GM23338 (cell line): ENCODE measurements at regions not wholly inside any gene's neighbourhood (a gene's known extent, or its start where the extent isn't known, plus 50 kb on each side); places are given as distances from the start of the nearest gene placed in this dataset.

Source experiments
- ATAC-seq: fragments of 200-7000 bp; cut with Tn5 transposase; 3 replicates; pipeline ENCODE4 v1.9.1; 2020
- DNase-seq: peaks from one replicate; pipeline ENCODE4 v3.0.0-alpha.2; 2015; ENCODE audit warnings: low spot score
- H2AFZ ChIP-seq: fragments of 200-600 bp; sonication (generic); 2 replicates; pipeline ENCODE4 v1.8.0; 2016; ENCODE audit warnings: antibody characterized with exemption, mild to moderate bottlenecking, moderate library complexity
- H3F3A ChIP-seq: fragments of 200-600 bp; sonication (generic); replicated peaks from 2 replicates; pipeline ENCODE4 v1.8.0; 2017; ENCODE audit warnings: antibody characterized with exemption, mixed run types, low read depth
- H3K27ac ChIP-seq: fragments of 200-600 bp; sonication (generic); 2 replicates; pipeline ENCODE4 v1.6.1; 2016; ENCODE audit warnings: low read depth
- H3K27me3 ChIP-seq: fragments of 200-600 bp; sonication (generic); 2 replicates; pipeline ENCODE4 v1.8.0; 2016; ENCODE audit warnings: mild to moderate bottlenecking, mixed run types, moderate library complexity; ENCODE audit not compliant: insufficient read depth
- H3K36me3 ChIP-seq: fragments of 200-600 bp; sonication (generic); 2 replicates; pipeline ENCODE4 v1.8.0; 2016; ENCODE audit warnings: mild to moderate bottlenecking; ENCODE audit not compliant: insufficient read depth
- H3K4me1 ChIP-seq: fragments of 200-600 bp; sonication (generic); 2 replicates; pipeline ENCODE4 v1.8.0; 2016; ENCODE audit warnings: mild to moderate bottlenecking, moderate library complexity; ENCODE audit not compliant: insufficient read depth
- H3K4me2 ChIP-seq: fragments of 200-600 bp; sonication (generic); 2 replicates; pipeline ENCODE4 v1.7.1; 2017; ENCODE audit warnings: mixed run types
- H3K4me3 ChIP-seq: fragments of 200-600 bp; sonication (generic); 2 replicates; pipeline ENCODE4 v1.6.1; 2016; ENCODE audit warnings: mixed run types
- H3K79me2 ChIP-seq: fragments of 200-600 bp; sonication (generic); replicated peaks from 2 replicates; pipeline ENCODE4 v1.8.0; 2017; ENCODE audit warnings: mild to moderate bottlenecking; ENCODE audit not compliant: insufficient read depth
- H3K9me2 ChIP-seq: fragments of 200-600 bp; sonication (generic); 2 replicates; pipeline ENCODE4 v1.8.0; 2017; ENCODE audit not compliant: insufficient read depth
- H4K20me1 ChIP-seq: fragments of 200-600 bp; sonication (generic); replicated peaks from 2 replicates; pipeline ENCODE4 v1.8.0; 2017; ENCODE audit warnings: mild to moderate bottlenecking; ENCODE audit not compliant: insufficient read depth
- H3K27ac Mint-ChIP-seq: 2 replicates; pipeline ENCODE4 v1.8.0; 2020; ENCODE audit warnings: inconsistent platforms, mild to moderate bottlenecking, moderate library complexity, mixed read lengths
- H3K27me3 Mint-ChIP-seq: 3 replicates; pipeline ENCODE4 v1.8.0; 2022; ENCODE audit warnings: low read depth, mild to moderate bottlenecking, moderate library complexity, mixed read lengths, inconsistent platforms; ENCODE audit not compliant: insufficient read depth, poor library complexity
- H3K36me3 Mint-ChIP-seq: 3 replicates; pipeline ENCODE4 v1.8.0; 2021; ENCODE audit warnings: low read depth, mild to moderate bottlenecking, inconsistent platforms, moderate library complexity, mixed read lengths
- H3K4me1 Mint-ChIP-seq: 3 replicates; pipeline ENCODE4 v1.8.0; 2020; ENCODE audit warnings: mild to moderate bottlenecking, inconsistent platforms, mixed read lengths
- H3K4me3 Mint-ChIP-seq: 3 replicates; pipeline ENCODE4 v1.8.0; 2021; ENCODE audit warnings: moderate library complexity, mild to moderate bottlenecking, inconsistent platforms, mixed read lengths
- H3K9me3 Mint-ChIP-seq: 3 replicates; pipeline ENCODE4 v1.8.0; 2020; ENCODE audit warnings: moderate library complexity, mild to moderate bottlenecking, inconsistent platforms, mixed read lengths
- CREB1 ChIP-seq: fragments of 250-450 bp; sonication (Bioruptor Pico); IDR thresholded peaks from 2 replicates; pipeline ENCODE4 v1.5.0; 2020; ENCODE audit warnings: low read depth, mild to moderate bottlenecking, moderate library complexity
- CTCF ChIP-seq, 2 experiments: fragments of 200-600 bp in 1 of 2; sonication (generic) in 1 of 2; conservative IDR thresholded peaks; 2 replicates each; pipeline versions ENCODE4 v1.5.1 to v1.6.1; 2016 to 2017; ENCODE audit warnings: antibody characterized with exemption in 2 of 2, low read depth in 2 of 2, mild to moderate bottlenecking in 2 of 2, moderate library complexity in 1 of 2
- ETS1 ChIP-seq: IDR thresholded peaks from 2 replicates; pipeline ENCODE4 v1.6.1; 2016; ENCODE audit warnings: antibody characterized with exemption
- EZH2 ChIP-seq: fragments of 200-600 bp; sonication (generic); IDR thresholded peaks from one replicate; pipeline ENCODE4 v1.8.0; 2017; ENCODE audit warnings: antibody characterized with exemption, mild to moderate bottlenecking, low read depth; ENCODE audit not compliant: unreplicated experiment
- EZH2phosphoT487 ChIP-seq: fragments of 200-600 bp; sonication (generic); IDR thresholded peaks from one replicate; pipeline ENCODE4 v1.8.1; 2018; ENCODE audit warnings: antibody characterized with exemption; ENCODE audit not compliant: unreplicated experiment
- JUNB ChIP-seq: IDR thresholded peaks from one replicate; pipeline ENCODE4 v1.6.1; 2016; ENCODE audit warnings: antibody characterized with exemption; ENCODE audit not compliant: unreplicated experiment
- NANOG ChIP-seq: IDR thresholded peaks from 2 replicates; pipeline ENCODE4 v1.6.1; 2016; ENCODE audit warnings: antibody characterized with exemption, borderline replicate concordance
- POLR2AphosphoS5 ChIP-seq: IDR thresholded peaks from 2 replicates; pipeline ENCODE4 v1.6.1; 2016; ENCODE audit warnings: antibody characterized with exemption, low read depth
- STAT1 ChIP-seq: IDR thresholded peaks from one replicate; pipeline ENCODE4 v1.6.1; 2016; ENCODE audit warnings: antibody characterized with exemption; ENCODE audit not compliant: unreplicated experiment
- ZNF114 ChIP-seq: fragments of 250-450 bp; sonication (Bioruptor Pico); IDR thresholded peaks from 2 replicates; pipeline ENCODE4 v1.5.0; 2020; ENCODE audit warnings: mild to moderate bottlenecking, moderate library complexity
- ZNF331 ChIP-seq: fragments of 250-450 bp; sonication (Bioruptor Pico); IDR thresholded peaks from 2 replicates; pipeline ENCODE4 v1.5.0; 2020; ENCODE audit warnings: low read depth, mild to moderate bottlenecking, moderate library complexity
- ZNF462 ChIP-seq: fragments of 250-450 bp; sonication (Bioruptor Pico); IDR thresholded peaks from 2 replicates; pipeline ENCODE4 v1.5.0; 2020; ENCODE audit warnings: mild to moderate bottlenecking, moderate library complexity
- TF ChIP-seq, protein P1 (sequence below): IDR thresholded peaks from one replicate; pipeline ENCODE4 v1.6.1; 2018; ENCODE audit warnings: antibody characterized with exemption; ENCODE audit not compliant: unreplicated experiment

GRCh38 chr9:79329861-79330260 lies 241.9 kb upstream of the TLE4 start:
- H3K27me3 Mint-ChIP-seq = no peaks in the 10 kb centered on the region
- H2AFZ ChIP-seq = no peak overlapping the region
- no peaks in the 10 kb centered on the region for H3F3A ChIP-seq
- no peaks in the 10 kb centered on the region for H3K9me2 ChIP-seq
- ATAC-seq (no peak), DNase-seq (no peak)
- no peak overlapping the region for H3K4me2 ChIP-seq
- no peaks in the 10 kb centered on the region for H3K79me2 ChIP-seq
- H3K36me3 ChIP-seq = no peaks in the 10 kb centered on the region
- H3K4me3 Mint-ChIP-seq = no peak overlapping the region
- TF ChIP-seq ETS1 = no peak
- TF ChIP-seq CTCF (conservative IDR thresholded peaks at IDR 0.05; ENCODE audit: low read depth in 2 of 2) = no peak
- no peak for TF ChIP-seq EZH2
- no peak for TF ChIP-seq JUNB
- no peak for TF ChIP-seq ZNF114 (CRISPR knock-in tag)
- TF ChIP-seq, protein P1, sequence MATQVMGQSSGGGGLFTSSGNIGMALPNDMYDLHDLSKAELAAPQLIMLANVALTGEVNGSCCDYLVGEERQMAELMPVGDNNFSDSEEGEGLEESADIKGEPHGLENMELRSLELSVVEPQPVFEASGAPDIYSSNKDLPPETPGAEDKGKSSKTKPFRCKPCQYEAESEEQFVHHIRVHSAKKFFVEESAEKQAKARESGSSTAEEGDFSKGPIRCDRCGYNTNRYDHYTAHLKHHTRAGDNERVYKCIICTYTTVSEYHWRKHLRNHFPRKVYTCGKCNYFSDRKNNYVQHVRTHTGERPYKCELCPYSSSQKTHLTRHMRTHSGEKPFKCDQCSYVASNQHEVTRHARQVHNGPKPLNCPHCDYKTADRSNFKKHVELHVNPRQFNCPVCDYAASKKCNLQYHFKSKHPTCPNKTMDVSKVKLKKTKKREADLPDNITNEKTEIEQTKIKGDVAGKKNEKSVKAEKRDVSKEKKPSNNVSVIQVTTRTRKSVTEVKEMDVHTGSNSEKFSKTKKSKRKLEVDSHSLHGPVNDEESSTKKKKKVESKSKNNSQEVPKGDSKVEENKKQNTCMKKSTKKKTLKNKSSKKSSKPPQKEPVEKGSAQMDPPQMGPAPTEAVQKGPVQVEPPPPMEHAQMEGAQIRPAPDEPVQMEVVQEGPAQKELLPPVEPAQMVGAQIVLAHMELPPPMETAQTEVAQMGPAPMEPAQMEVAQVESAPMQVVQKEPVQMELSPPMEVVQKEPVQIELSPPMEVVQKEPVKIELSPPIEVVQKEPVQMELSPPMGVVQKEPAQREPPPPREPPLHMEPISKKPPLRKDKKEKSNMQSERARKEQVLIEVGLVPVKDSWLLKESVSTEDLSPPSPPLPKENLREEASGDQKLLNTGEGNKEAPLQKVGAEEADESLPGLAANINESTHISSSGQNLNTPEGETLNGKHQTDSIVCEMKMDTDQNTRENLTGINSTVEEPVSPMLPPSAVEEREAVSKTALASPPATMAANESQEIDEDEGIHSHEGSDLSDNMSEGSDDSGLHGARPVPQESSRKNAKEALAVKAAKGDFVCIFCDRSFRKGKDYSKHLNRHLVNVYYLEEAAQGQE = no peak
- TF ChIP-seq ZNF331 (CRISPR knock-in tag) = no peak
- no peak for TF ChIP-seq NANOG
- no peak for TF ChIP-seq EZH2phosphoT487
- no peak for TF ChIP-seq ZNF462
- TF ChIP-seq CREB1 (CRISPR knock-in tag) = no peak
- no peak for TF ChIP-seq STAT1
- no peak for TF ChIP-seq POLR2AphosphoS5
- no peaks in the 10 kb centered on the region for H3K27me3 ChIP-seq
- H3K4me1 Mint-ChIP-seq = peaks cover 5% of the 10 kb centered on the region; the same call in 2 of the 3 replicates
- H3K4me3 ChIP-seq = no peak overlapping the region
- H3K36me3 Mint-ChIP-seq = no peaks in the 10 kb centered on the region
- no peaks in the 10 kb centered on the region for H4K20me1 ChIP-seq
- H3K27ac ChIP-seq = no peak overlapping the region
- no peaks in the 10 kb centered on the region for H3K9me3 Mint-ChIP-seq
- H3K4me1 ChIP-seq = no peaks in the 10 kb centered on the region
- no peak overlapping the region for H3K27ac Mint-ChIP-seq
